ENCODE measurements at regions not wholly inside any gene's neighbourhood (a gene's known extent, or its start where the extent isn't known, plus 50 kb on each side); places are given as distances from the start of the nearest gene placed in this dataset.

DNA sequence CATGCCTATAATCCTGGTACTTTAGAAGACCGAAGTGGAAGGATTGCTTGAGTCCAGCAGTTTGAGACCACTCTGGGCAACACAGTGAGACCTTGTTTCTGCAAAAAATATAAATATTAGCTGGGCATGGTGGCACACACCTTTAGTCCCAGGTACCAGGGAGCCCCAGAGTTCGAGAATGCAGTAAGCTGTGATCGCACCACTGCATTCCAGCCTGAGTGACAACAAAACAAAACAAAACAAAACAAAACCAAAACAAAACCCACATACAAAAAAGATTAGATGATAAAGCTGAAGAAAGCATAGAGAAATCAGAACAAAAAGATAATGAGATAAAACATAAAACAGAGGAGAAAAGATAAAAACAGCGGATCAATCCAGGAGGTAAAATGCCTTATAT lies 62.1 kb downstream of the TCF20 start:
- TF ChIP-seq, protein P1, sequence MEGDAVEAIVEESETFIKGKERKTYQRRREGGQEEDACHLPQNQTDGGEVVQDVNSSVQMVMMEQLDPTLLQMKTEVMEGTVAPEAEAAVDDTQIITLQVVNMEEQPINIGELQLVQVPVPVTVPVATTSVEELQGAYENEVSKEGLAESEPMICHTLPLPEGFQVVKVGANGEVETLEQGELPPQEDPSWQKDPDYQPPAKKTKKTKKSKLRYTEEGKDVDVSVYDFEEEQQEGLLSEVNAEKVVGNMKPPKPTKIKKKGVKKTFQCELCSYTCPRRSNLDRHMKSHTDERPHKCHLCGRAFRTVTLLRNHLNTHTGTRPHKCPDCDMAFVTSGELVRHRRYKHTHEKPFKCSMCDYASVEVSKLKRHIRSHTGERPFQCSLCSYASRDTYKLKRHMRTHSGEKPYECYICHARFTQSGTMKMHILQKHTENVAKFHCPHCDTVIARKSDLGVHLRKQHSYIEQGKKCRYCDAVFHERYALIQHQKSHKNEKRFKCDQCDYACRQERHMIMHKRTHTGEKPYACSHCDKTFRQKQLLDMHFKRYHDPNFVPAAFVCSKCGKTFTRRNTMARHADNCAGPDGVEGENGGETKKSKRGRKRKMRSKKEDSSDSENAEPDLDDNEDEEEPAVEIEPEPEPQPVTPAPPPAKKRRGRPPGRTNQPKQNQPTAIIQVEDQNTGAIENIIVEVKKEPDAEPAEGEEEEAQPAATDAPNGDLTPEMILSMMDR (conservative IDR thresholded peaks at IDR 0.05; ENCODE audit: low read depth, low read length), result no peak
- TF ChIP-seq EZH2 (IDR thresholded peaks at IDR 0.05; ENCODE audit: low read length, unreplicated experiment) (no peak), EZH2phosphoT487 (IDR thresholded peaks at IDR 0.05; ENCODE audit: borderline replicate concordance, low read length) (no peak)

Measured in PC-3 (cell line).